HCT116 (cell line): ENCODE measurements at regions not wholly inside any gene's neighbourhood (a gene's known extent, or its start where the extent isn't known, plus 50 kb on each side); places are given as distances from the start of the nearest gene placed in this dataset.

Experiments
- ATAC-seq: fragments of 200-7000 bp; cut with Tn5 transposase; 2 replicates; pipeline ENCODE4 v1.9.1; 2020; ENCODE audit warnings: mild to moderate bottlenecking, moderate library complexity
- BruUV-seq: library from RNA; stranded (reverse); fragments of 400-500 nt; replicated peaks from 2 replicates; lab custom pipeline; 2021; lab: Mats Ljungman, UMichigan
- CTCF ChIA-PET: fragments of 300-600 bp; sonication (Branson Sonifier 250); formaldehyde crosslinking; loops from one replicate; lab custom pipeline; 2021; ENCODE audit warnings: antibody characterized with exemption; lab: Charles Lee
- POLR2A ChIA-PET: fragments of 300-600, 350-600 bp; sonication (Branson Sonifier 250); formaldehyde crosslinking; loops from one replicate; lab custom pipeline; 2021; ENCODE audit warnings: antibody characterized with exemption; lab: Charles Lee
- RAD21 ChIA-PET, 2 experiments: fragments of 300-600 bp; sonication (Branson Sonifier 250); formaldehyde crosslinking; loops; one replicate each; lab custom pipeline; 2023; ENCODE audit warnings: low total read pairs in 2 of 2; ENCODE audit not compliant: uncharacterized antibody in 2 of 2, unreplicated experiment in 2 of 2, low non-redundant PET in 1 of 2; lab: Charles Lee
- DNase-seq: peaks from one replicate; pipeline ENCODE4 v3.0.0-alpha.2; 2010; ENCODE audit warnings: low read depth, low spot score
- H2AFZ ChIP-seq: fragments of 200-600 bp; shearing (Covaris generic), sonication (generic); 2 replicates; pipeline ENCODE4 v1.6.1; 2017; ENCODE audit warnings: low read depth, mixed run types, mixed read lengths, antibody characterized with exemption, low read length; ENCODE audit not compliant: poor library complexity, severe bottlenecking
- H3K27ac ChIP-seq: 2 replicates; pipeline ENCODE4 v1.5.1; 2012; ENCODE audit warnings: low read depth, low read length
- H3K27me3 ChIP-seq: fragments of 200-600 bp; sonication (generic); 2 replicates; pipeline ENCODE4 v1.6.1; 2016; ENCODE audit warnings: mixed run types, low read length, mixed read lengths; ENCODE audit not compliant: insufficient read depth
- H3K36me3 ChIP-seq, 2 experiments: fragments of 200-500 bp in 1 of 2; fragments of 200-600 bp in 1 of 2; sonication (Bioruptor generic) in 1 of 2; sonication (generic) in 1 of 2; 2 replicates each; pipeline versions ENCODE4 v1.5.1 to v1.6.1; 2014 to 2016; ENCODE audit warnings: low read length in 2 of 2, inconsistent platforms in 1 of 2, mixed read lengths in 1 of 2, mixed run types in 1 of 2; ENCODE audit not compliant: insufficient read depth in 2 of 2, control insufficient read depth in 1 of 2
- H3K4me1 ChIP-seq, 2 experiments: fragments of 200-600 bp in 1 of 2; sonication (generic) in 1 of 2; 2 replicates each; pipeline versions ENCODE4 v1.5.1 to v1.6.1; 2012 to 2017; ENCODE audit warnings: low read length in 2 of 2, inconsistent platforms in 1 of 2, mild to moderate bottlenecking in 1 of 2, mixed read lengths in 1 of 2, mixed run types in 1 of 2, moderate library complexity in 1 of 2; ENCODE audit not compliant: insufficient read depth in 2 of 2, control insufficient read depth in 1 of 2
- H3K4me2 ChIP-seq: fragments of 200-600 bp; sonication (generic); 2 replicates; pipeline ENCODE4 v1.6.1; 2017; ENCODE audit warnings: mixed run types, low read length, mixed read lengths
- H3K4me3 ChIP-seq, 2 experiments: fragments of 200-600 bp in 1 of 2; sonication (generic) in 1 of 2; replicated peaks in 1 of 2; 2 replicates each; pipeline ENCODE4 v1.5.1; 2011 to 2016; ENCODE audit warnings: low read length in 2 of 2, control low read depth in 1 of 2, low read depth in 1 of 2, mild to moderate bottlenecking in 1 of 2, mixed read lengths in 1 of 2, mixed run types in 1 of 2
- H3K79me2 ChIP-seq: fragments of 200-600 bp; sonication (generic); 2 replicates; pipeline ENCODE4 v1.6.1; 2017; ENCODE audit warnings: mild to moderate bottlenecking, mixed run types, low read length, moderate library complexity, mixed read lengths; ENCODE audit not compliant: insufficient read depth
- H3K9ac ChIP-seq: fragments of 200-600 bp; sonication (generic); 2 replicates; pipeline ENCODE4 v1.6.1; 2016; ENCODE audit warnings: low read length, mixed read lengths
- H3K9me2 ChIP-seq: fragments of 200-600 bp; sonication (generic), shearing (Covaris generic); 2 replicates; pipeline ENCODE4 v1.6.1; 2017; ENCODE audit warnings: mixed run types, mild to moderate bottlenecking, moderate library complexity; ENCODE audit not compliant: insufficient read depth
- H3K9me3 ChIP-seq, 2 experiments: fragments of 200-500 bp in 1 of 2; fragments of 200-600 bp in 1 of 2; sonication (Bioruptor generic) in 1 of 2; sonication (generic) in 1 of 2; 2 replicates each; pipeline ENCODE4 v1.6.1; 2014 to 2017; ENCODE audit warnings: low read length in 2 of 2, mixed read lengths in 2 of 2, inconsistent platforms in 1 of 2, low read depth in 1 of 2, mild to moderate bottlenecking in 1 of 2, mixed run types in 1 of 2, moderate library complexity in 1 of 2; ENCODE audit not compliant: control insufficient read depth in 1 of 2, insufficient read depth in 1 of 2
- H4K20me1 ChIP-seq: fragments of 200-600 bp; sonication (generic), shearing (Covaris generic); 2 replicates; pipeline ENCODE4 v1.6.1; 2017; ENCODE audit warnings: mixed run types, mild to moderate bottlenecking, moderate library complexity; ENCODE audit not compliant: insufficient read depth
- ATF3 ChIP-seq: IDR thresholded peaks from 2 replicates; pipeline ENCODE4 v1.6.1; 2012
- CBX3 ChIP-seq: IDR thresholded peaks from 2 replicates; pipeline ENCODE4 v1.6.1; 2012; ENCODE audit warnings: low read depth
- CEBPB ChIP-seq: IDR thresholded peaks from 2 replicates; pipeline ENCODE4 v1.6.1; 2012; ENCODE audit warnings: low read depth
- ELF1 ChIP-seq: IDR thresholded peaks from 2 replicates; pipeline ENCODE4 v1.6.1; 2012; ENCODE audit warnings: low read depth, borderline replicate concordance
- EZH2 ChIP-seq: fragments of 200-600 bp; sonication (generic); IDR thresholded peaks from 2 replicates; pipeline ENCODE4 v1.6.1; 2017; ENCODE audit warnings: antibody characterized with exemption, mixed run types
- FOSL1 ChIP-seq: IDR thresholded peaks from 2 replicates; pipeline ENCODE4 v1.6.1; 2012; ENCODE audit warnings: low read depth
- JUND ChIP-seq: IDR thresholded peaks from 2 replicates; pipeline ENCODE4 v1.6.1; 2012
- POLR2AphosphoS5 ChIP-seq: IDR thresholded peaks from 2 replicates; pipeline ENCODE4 v1.6.1; 2011; ENCODE audit warnings: mild to moderate bottlenecking, low read depth, low read length, moderate library complexity
- RAD21 ChIP-seq: IDR thresholded peaks from 2 replicates; pipeline ENCODE4 v1.6.1; 2012; ENCODE audit warnings: low read depth, mild to moderate bottlenecking
- REST ChIP-seq: IDR thresholded peaks from 2 replicates; pipeline ENCODE4 v1.6.1; 2012; ENCODE audit warnings: low read depth
- TCF7L2 ChIP-seq: IDR thresholded peaks from 2 replicates; pipeline ENCODE4 v1.7.0; 2011; ENCODE audit warnings: borderline replicate concordance, inconsistent platforms; ENCODE audit not compliant: insufficient read depth, insufficient read length; ENCODE audit errors: extremely low read depth
- YY1 ChIP-seq: IDR thresholded peaks from 2 replicates; pipeline ENCODE4 v1.6.1; 2011; ENCODE audit warnings: low read length, low read depth, moderate library complexity, mild to moderate bottlenecking; ENCODE audit not compliant: insufficient replicate concordance; ENCODE audit errors: extremely low read depth
- ZBTB33 ChIP-seq: IDR thresholded peaks from 2 replicates; pipeline ENCODE4 v1.6.1; 2011; ENCODE audit warnings: mild to moderate bottlenecking, low read length, moderate library complexity; ENCODE audit not compliant: insufficient replicate concordance; ENCODE audit errors: extremely low read depth
- ZFX ChIP-seq: fragments of 450-650 bp; IDR thresholded peaks from 2 replicates; pipeline ENCODE4 v1.6.1; 2017
- ZNF274 ChIP-seq: fragments of 200-500 bp; sonication (Bioruptor generic); IDR thresholded peaks from 2 replicates; pipeline ENCODE4 v1.6.1; 2014; ENCODE audit warnings: mild to moderate bottlenecking, low read depth, low read length, inconsistent platforms
- intact Hi-C: fragments of 100-400 bp; cut with micrococcal nuclease; formaldehyde crosslinking; loops from 2 replicates; pipeline ENCODE4 v1.10.0; 2022

- DNase-seq (no peak), ATAC-seq (no peak)
- Histone ChIP-seq H3K9me2 (no peaks in the 10 kb centered on the region), H3K4me3 (no peak overlapping the region), H3K79me2 (no peaks in the 10 kb centered on the region), H2AFZ (no peak overlapping the region), H3K4me2 (no peak overlapping the region), H3K27me3 (no peaks in the 10 kb centered on the region), H4K20me1 (no peaks in the 10 kb centered on the region), H3K9ac (no peak overlapping the region), H3K36me3 (no peaks in the 10 kb centered on the region), H3K9me3 (no peaks in the 10 kb centered on the region), H3K4me1 (no peaks in the 10 kb centered on the region), H3K27ac (no peak overlapping the region)
- intact Hi-C loops, result no loop called here
- CTCF ChIA-PET, result no interaction called here
- RAD21 ChIA-PET, result no interaction called here
- no TSS peak for BruUV-seq
- TF ChIP-seq POLR2AphosphoS5 (no peak), EZH2 (no peak), YY1 (no peak), ATF3 (no peak)
- POLR2A ChIA-PET, result no interaction called here
Measured at GRCh38 chr20:60108397-60108796, 150.2 kb downstream of the CDH26 start.

- RAD21 ChIA-PET, result no interaction called here
- Histone ChIP-seq H3K9me2 (no peaks in the 10 kb centered on the region), H3K27me3 (peaks cover 18% of the 10 kb centered on the region), H3K4me3 (no peak overlapping the region), H3K27ac (no peak overlapping the region), H3K9ac (no peak overlapping the region), H3K4me2 (no peak overlapping the region), H3K36me3 (no peaks in the 10 kb centered on the region), H4K20me1 (no peaks in the 10 kb centered on the region), H2AFZ (no peak overlapping the region), H3K79me2 (no peaks in the 10 kb centered on the region), H3K4me1 (no peaks in the 10 kb centered on the region), H3K9me3 (no peaks in the 10 kb centered on the region)
- BruUV-seq, result no TSS peak
- DNase-seq, result no peak
- intact Hi-C loops, result no loop called here
- ATAC-seq, result no peak
- CTCF ChIA-PET, result no interaction called here
- POLR2A ChIA-PET, result no interaction called here
- TF ChIP-seq ZFX (no peak), JUND (no peak), ELF1 (no peak), FOSL1 (no peak), REST (no peak), ZBTB33 (no peak), TCF7L2 (no peak), ATF3 (no peak), ZNF274 (no peak), RAD21 (no peak), CBX3 (no peak), CEBPB (no peak)
Measured at GRCh38 chr20:60113024-60113724, 155.0 kb downstream of the CDH26 start.
